ENCODE measurements at regions not wholly inside any gene's neighbourhood (a gene's known extent, or its start where the extent isn't known, plus 50 kb on each side); places are given as distances from the start of the nearest gene placed in this dataset.

GRCh38 chr2:62281663-62282062, 85.7 kb downstream of the B3GNT2 start:
- no peak for DNase-seq (ENCODE audit: low read depth in 2 of 2)

GRCh38 chr2:62277688-62278087, 81.8 kb downstream of the B3GNT2 start:
- DNase-seq (ENCODE audit: low read depth in 2 of 2): no peak

Data from activated CD4-positive, alpha-beta T cell treated with anti-CD3 and anti-CD28 coated beads for 24 hours (primary cell).